ENCODE measurements at regions not wholly inside any gene's neighbourhood (a gene's known extent, or its start where the extent isn't known, plus 50 kb on each side); places are given as distances from the start of the nearest gene placed in this dataset.

DNA sequence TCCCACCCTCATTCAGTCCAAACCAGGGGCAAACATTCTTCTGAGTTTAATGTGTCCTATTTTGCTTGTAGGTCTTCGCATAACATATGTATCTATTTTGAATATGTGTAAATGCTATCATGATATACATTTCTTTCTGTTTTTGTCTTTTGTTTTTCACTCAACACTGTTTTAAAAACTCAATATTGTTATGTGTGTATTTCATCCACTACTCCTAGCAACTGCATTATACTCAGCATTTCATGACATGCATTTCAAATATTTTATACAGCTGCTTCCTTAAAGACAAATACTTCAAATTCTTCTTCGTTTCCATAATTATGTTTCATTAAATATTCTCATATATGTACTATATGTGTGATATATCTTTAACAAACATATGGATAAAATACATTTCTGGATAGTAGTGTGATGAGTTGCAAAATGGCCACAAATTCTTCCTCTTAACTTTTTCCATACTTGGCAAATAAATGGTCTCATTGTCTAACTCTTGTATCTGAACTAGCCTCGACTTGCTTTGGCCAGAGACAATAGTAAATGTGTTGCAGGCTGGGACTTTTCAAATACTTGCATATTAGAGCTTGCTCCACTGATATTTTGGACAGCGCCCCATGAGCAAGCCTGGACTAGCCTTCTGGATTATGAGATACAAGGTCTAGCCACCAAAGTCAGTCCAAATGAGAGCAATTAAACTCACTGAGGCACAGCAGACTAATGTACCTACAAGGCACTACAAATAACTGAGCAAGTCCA, 539.7 kb upstream of the KCND2 start:
- Histone ChIP-seq H3K4me2 (ENCODE audit: control insufficient read depth, insufficient read depth) (no peak overlapping the region), H3K27me3 (replicated peaks in 1 of 2; ENCODE audit: control insufficient read depth in 2 of 2, insufficient read depth in 2 of 2, low read length in 1 of 2) (no peaks in the 10 kb centered on the region), H3K79me2 (ENCODE audit: control insufficient read depth, insufficient read depth, low read length) (no peaks in the 10 kb centered on the region), H2AFZ (ENCODE audit: control insufficient read depth, low read depth, low read length) (no peak overlapping the region), H3K4me1 (ENCODE audit: control insufficient read depth, insufficient read depth, low read length) (no peaks in the 10 kb centered on the region), H4K20me1 (ENCODE audit: control insufficient read depth, insufficient read depth) (no peaks in the 10 kb centered on the region), H3K4me3 (no peak overlapping the region), H3K9ac (ENCODE audit: control insufficient read depth, insufficient read depth, low read length) (no peak overlapping the region), H3K9me3 (replicated peaks; ENCODE audit: control insufficient read depth, insufficient read depth, low read length) (no peaks in the 10 kb centered on the region), H3K27ac (ENCODE audit: control insufficient read depth, insufficient read depth) (no peak overlapping the region), H3K36me3 (ENCODE audit: control insufficient read depth in 2 of 2, insufficient read depth in 2 of 2, low read length in 1 of 2) (no peaks in the 10 kb centered on the region)
- FAIRE-seq (no peak), ATAC-seq (no peak), DNase-seq (ENCODE audit: low read depth, low spot score) (no peak)
- intact Hi-C loops (cut with micrococcal nuclease; ENCODE audit: unreplicated experiment): no loop called here
- no peak for TF ChIP-seq STAT3 (IDR thresholded peaks at IDR 0.05; ENCODE audit: low read depth, low read length)
- TF ChIP-seq, protein P1, sequence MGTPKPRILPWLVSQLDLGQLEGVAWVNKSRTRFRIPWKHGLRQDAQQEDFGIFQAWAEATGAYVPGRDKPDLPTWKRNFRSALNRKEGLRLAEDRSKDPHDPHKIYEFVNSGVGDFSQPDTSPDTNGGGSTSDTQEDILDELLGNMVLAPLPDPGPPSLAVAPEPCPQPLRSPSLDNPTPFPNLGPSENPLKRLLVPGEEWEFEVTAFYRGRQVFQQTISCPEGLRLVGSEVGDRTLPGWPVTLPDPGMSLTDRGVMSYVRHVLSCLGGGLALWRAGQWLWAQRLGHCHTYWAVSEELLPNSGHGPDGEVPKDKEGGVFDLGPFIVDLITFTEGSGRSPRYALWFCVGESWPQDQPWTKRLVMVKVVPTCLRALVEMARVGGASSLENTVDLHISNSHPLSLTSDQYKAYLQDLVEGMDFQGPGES (IDR thresholded peaks at IDR 0.05): no peak
- no peak for TF ChIP-seq BACH1 (IDR thresholded peaks at IDR 0.05; ENCODE audit: borderline replicate concordance)
- ChIA-PET POLR2A (no interaction called here), RAD21 (ENCODE audit: unreplicated experiment) (no interaction called here), SMC1A (ENCODE audit: uncharacterized antibody, unreplicated experiment) (no interaction called here), CTCF (no interaction called here)
- in situ Hi-C loops (cut with MboI): no loop called here
- no TSS peak for BruUV-seq (replicated peaks)
- 25% methylated on average over 4 of the region's 4 CpGs for WGBS (ENCODE audit: insufficient coverage, insufficient replicate concordance, low lambda C conversion rate, missing lambda C conversion rate)

DNA sequence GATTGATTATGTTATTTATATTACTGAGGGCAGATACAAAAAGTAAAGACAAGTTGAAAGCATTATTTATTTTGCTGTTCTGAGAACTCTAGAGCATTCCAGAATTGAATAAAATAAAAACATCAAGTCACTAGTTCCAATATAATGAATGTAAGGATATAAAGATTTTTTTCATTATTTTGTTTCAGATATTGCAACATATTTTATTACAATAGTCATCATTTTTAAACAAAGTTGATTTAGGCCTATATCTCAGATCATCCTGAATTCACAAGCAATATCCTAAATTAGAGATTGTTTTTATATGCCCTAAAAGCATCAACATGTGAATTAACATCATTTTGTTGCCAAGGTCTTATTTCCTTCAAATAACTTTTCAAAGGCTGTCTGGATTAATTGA, 535.6 kb upstream of the KCND2 start:
- Histone ChIP-seq H3K79me2 (ENCODE audit: control insufficient read depth, insufficient read depth, low read length) (no peaks in the 10 kb centered on the region), H3K36me3 (ENCODE audit: control insufficient read depth in 2 of 2, insufficient read depth in 2 of 2, low read length in 1 of 2) (no peaks in the 10 kb centered on the region), H3K4me3 (no peak overlapping the region), H3K27ac (ENCODE audit: control insufficient read depth, insufficient read depth) (no peak overlapping the region), H3K4me2 (ENCODE audit: control insufficient read depth, insufficient read depth) (no peak overlapping the region), H2AFZ (ENCODE audit: control insufficient read depth, low read depth, low read length) (no peak overlapping the region), H3K4me1 (ENCODE audit: control insufficient read depth, insufficient read depth, low read length) (no peaks in the 10 kb centered on the region), H3K27me3 (replicated peaks in 1 of 2; ENCODE audit: control insufficient read depth in 2 of 2, insufficient read depth in 2 of 2, low read length in 1 of 2) (no peaks in the 10 kb centered on the region), H4K20me1 (ENCODE audit: control insufficient read depth, insufficient read depth) (no peaks in the 10 kb centered on the region), H3K9ac (ENCODE audit: control insufficient read depth, insufficient read depth, low read length) (no peak overlapping the region), H3K9me3 (replicated peaks; ENCODE audit: control insufficient read depth, insufficient read depth, low read length) (no peaks in the 10 kb centered on the region)
- ATAC-seq (no peak), DNase-seq (ENCODE audit: low read depth, low spot score) (no peak), FAIRE-seq (no peak)
- ChIA-PET CTCF (no interaction called here), RAD21 (ENCODE audit: unreplicated experiment) (no interaction called here), POLR2A (no interaction called here), SMC1A (ENCODE audit: uncharacterized antibody, unreplicated experiment) (no interaction called here)
- no peak for TF ChIP-seq JUND (IDR thresholded peaks at IDR 0.05; ENCODE audit: low read depth, low read length)
- no peak for TF ChIP-seq RCOR1 (conservative IDR thresholded peaks at IDR 0.05; ENCODE audit: low read depth, low read length)
- no peak for TF ChIP-seq NFYA (IDR thresholded peaks at IDR 0.05; ENCODE audit: borderline replicate concordance, low read depth, low read length)
- TF ChIP-seq, protein P2, sequence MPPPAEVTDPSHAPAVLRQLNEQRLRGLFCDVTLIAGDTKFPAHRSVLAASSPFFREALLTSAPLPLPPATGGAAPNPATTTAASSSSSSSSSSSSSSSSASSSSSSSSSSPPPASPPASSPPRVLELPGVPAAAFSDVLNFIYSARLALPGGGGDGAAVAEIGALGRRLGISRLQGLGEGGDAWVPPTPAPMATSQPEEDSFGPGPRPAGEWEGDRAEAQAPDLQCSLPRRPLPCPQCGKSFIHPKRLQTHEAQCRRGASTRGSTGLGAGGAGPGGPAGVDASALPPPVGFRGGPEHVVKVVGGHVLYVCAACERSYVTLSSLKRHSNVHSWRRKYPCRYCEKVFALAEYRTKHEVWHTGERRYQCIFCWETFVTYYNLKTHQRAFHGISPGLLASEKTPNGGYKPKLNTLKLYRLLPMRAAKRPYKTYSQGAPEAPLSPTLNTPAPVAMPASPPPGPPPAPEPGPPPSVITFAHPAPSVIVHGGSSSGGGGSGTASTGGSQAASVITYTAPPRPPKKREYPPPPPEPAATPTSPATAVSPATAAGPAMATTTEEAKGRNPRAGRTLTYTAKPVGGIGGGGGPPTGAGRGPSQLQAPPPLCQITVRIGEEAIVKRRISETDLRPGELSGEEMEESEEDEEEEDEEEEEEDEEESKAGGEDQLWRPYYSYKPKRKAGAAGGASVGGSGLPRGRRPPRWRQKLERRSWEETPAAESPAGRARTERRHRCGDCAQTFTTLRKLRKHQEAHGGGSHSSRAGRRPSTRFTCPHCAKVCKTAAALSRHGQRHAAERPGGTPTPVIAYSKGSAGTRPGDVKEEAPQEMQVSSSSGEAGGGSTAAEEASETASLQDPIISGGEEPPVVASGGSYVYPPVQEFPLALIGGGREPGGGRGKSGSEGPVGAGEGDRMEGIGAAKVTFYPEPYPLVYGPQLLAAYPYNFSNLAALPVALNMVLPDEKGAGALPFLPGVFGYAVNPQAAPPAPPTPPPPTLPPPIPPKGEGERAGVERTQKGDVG (CRISPR knock-in tag; IDR thresholded peaks at IDR 0.05): no peak
- no peak for TF ChIP-seq ESRRA (IDR thresholded peaks at IDR 0.05; ENCODE audit: low read length)
- in situ Hi-C loops (cut with MboI): no loop called here
- intact Hi-C loops (cut with micrococcal nuclease; ENCODE audit: unreplicated experiment): no loop called here
- BruUV-seq (replicated peaks): no TSS peak
